Epithelial cell of esophagus (primary cell): ENCODE measurements at regions not wholly inside any gene's neighbourhood (a gene's known extent, or its start where the extent isn't known, plus 50 kb on each side); places are given as distances from the start of the nearest gene placed in this dataset.

ENCODE experiments used
- DNase-seq: peaks from one replicate; pipeline ENCODE4 v3.0.0; 2010; ENCODE audit warnings: low read depth
- H3K4me3 ChIP-seq: 2 replicates; pipeline ENCODE4 v1.5.1; 2011; ENCODE audit warnings: mild to moderate bottlenecking, low read length, control low read depth
- CTCF ChIP-seq: IDR thresholded peaks from 2 replicates; pipeline ENCODE4 v1.5.1; 2011; ENCODE audit warnings: low read depth, mild to moderate bottlenecking, low read length, control low read depth, inconsistent platforms; ENCODE audit not compliant: insufficient read depth; ENCODE audit errors: missing control alignments

GRCh38 chr2:238638982-238639628 lies 208.8 kb upstream of the TWIST2 start:
- no peak overlapping the region for H3K4me3 ChIP-seq
- no peak for TF ChIP-seq CTCF
- DNase-seq: no peak

GRCh38 chr2:238640486-238640885 lies 207.4 kb upstream of the TWIST2 start:
- no peak overlapping the region for H3K4me3 ChIP-seq
- TF ChIP-seq CTCF: no peak
- DNase-seq: no peak

GRCh38 chr2:238642973-238643372 lies 204.9 kb upstream of the TWIST2 start:
- no peak overlapping the region for H3K4me3 ChIP-seq
- TF ChIP-seq CTCF: no peak
- DNase-seq: no peak

- DNase-seq: no peak
- TF ChIP-seq CTCF: no peak
- no peak overlapping the region for H3K4me3 ChIP-seq
Observed at GRCh38 chr2:238643400-238643907, 204.4 kb upstream of the TWIST2 start.

GRCh38 chr2:238644095-238645081 lies 203.5 kb upstream of the TWIST2 start:
- TF ChIP-seq CTCF: no peak
- DNase-seq: peak; percentile 54
- H3K4me3 ChIP-seq: no peak overlapping the region

- no peak for TF ChIP-seq CTCF
- H3K4me3 ChIP-seq: no peak overlapping the region
- no peak for DNase-seq
Observed at GRCh38 chr2:238645095-238645494, 202.8 kb upstream of the TWIST2 start.
